GM21447 (cell line): ENCODE measurements at regions not wholly inside any gene's neighbourhood (a gene's known extent, or its start where the extent isn't known, plus 50 kb on each side); places are given as distances from the start of the nearest gene placed in this dataset.

ENCODE experiments used
- ATAC-seq: cut with Tn5 transposase; IDR thresholded peaks from one replicate; pipeline ENCODE4 v1.9.1; 2021; ENCODE audit not compliant: unreplicated experiment

DNA sequence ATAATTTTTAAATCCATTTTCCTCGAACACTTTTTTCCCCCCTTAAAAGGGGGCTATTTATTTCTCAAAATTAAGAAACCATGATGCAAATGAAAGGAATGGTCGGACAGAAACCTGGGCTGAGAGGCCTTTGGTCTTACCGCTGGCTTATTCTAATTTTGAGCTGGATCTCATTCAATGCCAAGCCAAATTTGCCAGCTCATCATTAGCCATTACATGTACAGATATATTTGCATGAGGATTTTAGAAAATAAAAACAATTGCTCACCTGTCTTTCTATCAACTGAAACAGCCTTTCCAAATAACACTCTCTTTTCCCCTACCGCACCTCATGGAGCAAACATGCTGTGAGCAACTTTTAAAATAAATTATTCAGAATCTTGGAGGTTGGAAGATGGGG lies 219.5 kb upstream of the DTNBP1 start:
- no peak for ATAC-seq

DNA sequence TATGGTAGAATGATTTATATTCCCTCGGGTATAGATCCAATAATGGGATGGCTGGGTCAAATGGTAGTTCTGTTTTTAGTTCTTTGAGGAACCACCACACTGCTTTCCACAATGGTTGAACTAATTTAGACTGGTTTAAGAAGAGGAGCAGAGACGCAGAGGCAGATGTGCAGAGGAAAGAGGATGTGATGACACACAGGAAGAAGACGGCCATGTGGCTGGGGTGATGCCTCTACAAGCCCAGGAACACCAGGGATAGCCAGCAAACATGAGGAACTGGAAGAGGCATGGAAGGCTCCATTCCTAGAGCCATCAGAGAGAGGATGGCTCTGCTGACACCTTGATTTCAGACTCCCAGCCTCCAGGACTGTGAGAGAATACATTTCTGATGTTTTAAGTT lies 218.3 kb upstream of the DTNBP1 start:
- ATAC-seq: no peak

DNA sequence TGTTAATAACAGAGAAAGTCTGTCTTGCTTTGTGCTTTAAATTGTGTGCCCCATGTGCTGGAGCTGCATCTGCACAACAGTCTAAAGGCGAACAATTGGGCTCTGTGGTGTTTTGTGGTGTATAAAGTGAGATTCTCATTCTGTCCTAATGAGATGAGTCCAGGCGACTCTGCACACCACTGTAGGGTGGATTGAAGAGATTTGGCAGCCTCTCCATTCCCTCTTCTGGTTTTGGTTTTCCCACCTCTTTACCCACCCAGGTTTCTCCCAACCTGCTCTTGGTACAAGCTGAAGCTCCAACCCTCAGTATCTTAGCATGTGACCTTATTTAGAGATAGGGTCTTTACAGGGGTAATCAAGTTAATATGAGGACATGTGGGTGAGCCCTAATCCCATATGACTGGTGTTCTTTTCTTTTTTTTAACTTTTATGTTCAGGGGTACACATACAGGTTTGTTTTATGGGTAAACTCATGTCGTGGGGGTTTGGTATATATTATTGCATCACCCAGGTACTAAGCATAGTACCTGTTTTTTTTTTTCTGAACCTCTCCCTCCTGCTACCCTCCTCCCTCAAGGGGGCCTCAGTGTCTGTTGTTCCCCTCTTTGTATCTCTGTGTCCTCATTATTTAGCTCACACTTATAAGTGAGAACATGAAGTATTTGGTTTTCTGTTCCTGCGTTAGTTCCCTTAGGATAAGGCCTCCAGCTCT lies 217.6 kb upstream of the DTNBP1 start:
- no peak for ATAC-seq

DNA sequence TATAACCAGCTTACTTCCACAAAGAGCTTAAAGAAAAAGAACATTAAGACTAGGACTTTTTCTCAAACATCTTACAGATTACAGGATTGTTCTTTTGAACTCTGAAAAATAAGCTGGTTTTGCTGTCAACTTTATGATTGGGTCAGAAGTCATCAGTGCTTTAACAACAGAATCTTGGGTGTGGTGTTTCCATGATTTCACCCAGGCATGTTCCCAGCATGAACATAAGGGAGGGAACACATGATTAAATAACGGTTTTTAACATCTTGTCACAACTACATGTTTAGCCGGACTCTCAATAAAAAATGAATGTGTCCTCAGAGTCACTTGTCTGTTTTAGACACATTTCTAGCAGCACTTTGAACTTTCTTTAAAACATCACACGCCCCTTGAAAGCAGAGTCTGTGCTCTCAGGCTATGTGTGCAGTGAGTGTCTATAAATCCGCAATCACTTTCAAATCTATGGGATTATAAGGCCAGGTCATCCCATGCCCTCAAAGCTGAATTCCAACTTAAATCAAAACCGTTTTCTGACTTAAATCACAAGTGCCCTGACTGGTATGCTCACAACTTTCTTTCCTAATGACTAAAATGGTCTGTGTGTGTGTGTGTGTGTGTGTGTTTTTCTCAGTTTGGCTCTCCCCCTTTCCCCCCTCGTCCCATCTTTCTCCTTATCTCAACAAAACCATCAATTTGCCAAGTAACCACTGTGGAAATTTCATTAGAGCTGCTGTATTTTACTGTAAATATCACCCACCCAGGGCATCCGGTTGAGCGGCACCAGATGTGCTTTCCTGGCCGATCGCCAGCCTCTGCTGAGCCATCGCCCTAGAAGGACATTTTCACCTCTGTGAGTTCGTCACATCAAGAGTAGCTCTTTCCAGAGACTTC lies 216.8 kb upstream of the DTNBP1 start:
- peak; percentile 81 for ATAC-seq

DNA sequence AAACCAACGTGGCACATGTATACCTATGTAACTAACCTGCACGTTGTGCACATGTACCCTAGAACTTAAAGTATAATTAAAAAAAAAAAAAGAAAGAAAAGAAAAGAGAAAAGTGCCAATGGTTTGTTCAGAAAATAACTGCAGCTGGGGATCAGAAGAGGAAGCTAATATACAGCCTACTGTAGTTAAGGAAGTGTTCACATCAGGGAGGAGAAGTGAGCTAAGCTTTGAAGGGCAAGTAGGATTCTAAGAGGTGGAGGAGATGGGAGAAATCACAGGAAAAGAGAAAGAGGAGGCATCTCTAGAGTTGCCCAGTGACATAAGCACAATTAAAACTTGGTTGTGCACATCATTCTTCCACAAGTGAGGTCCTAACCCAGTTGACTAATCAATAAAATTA lies 214.4 kb upstream of the DTNBP1 start:
- no peak for ATAC-seq

DNA sequence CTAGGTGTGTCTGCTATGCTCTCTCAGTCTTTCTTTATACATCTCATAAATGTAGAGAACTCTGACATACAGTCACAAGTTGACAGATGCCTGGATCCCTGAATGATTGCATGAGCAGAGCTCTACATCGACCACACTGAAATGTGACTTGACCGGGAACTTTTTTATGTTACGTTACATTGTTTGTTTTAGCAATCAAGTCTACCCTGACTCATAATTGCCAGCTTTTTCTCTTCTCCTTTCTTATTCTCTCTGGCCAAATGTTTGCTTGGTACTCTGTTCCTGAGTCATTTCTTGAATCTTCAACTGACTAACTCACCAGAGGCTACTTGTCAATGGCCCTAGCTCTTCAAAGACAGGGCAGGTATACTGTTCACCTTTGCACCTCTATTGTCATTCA lies 213.6 kb upstream of the DTNBP1 start:
- ATAC-seq: peak; percentile 53

DNA sequence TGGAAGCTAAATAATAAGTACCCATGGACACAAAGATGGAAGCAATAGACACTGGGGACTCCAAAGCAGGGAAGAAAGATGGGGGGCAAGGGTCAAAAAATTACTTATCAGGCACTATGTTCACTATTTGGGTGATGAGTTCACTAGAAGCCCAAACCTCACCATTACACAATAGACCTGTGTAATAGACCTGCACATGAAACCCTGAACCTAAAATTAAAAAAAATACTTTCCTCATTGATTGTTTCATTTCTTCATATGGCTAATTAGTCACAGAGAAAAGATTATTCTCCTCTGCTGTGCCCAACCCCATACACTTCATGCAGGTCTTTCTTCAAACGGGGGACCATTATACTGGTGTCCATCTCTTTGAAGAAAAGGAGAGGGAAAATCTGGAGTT lies 213.0 kb upstream of the DTNBP1 start:
- ATAC-seq: no peak

DNA sequence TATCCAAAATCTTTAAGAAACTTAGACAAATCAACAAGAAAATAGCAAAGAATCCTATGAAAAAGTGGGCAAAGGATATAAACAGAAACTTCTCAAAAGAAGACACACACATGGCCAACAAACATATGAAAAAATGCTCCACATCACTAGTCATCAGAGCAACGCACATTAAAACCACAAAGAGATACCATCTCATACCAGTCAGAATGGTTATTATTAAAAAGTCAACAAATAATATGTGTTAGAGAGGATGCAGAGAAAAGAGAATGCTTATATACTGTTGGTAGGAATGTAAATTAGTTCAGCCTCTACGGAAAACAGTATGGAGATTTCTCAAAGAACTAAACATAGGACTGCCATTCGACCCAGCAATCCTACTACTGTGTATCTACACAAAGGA lies 212.0 kb upstream of the DTNBP1 start:
- ATAC-seq: no peak

DNA sequence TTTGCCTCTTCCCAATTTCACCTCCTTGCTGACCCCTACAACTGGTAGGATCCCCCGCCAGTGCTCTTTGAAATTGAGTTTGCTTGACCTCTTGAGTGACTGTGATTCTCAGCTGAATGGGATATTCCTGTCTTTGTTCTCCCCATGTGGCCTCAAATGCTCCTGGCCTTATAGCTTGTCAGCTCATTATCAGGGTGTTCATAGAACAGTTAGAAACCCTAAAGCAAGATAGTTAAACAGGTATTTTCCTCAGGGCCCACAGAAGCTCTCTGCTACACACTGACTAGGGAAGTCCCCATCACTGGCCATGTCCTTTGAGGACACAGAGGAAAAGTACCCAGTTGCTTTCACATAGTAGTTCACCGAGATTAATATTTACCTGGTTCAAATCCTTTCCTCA lies 211.5 kb upstream of the DTNBP1 start:
- ATAC-seq: no peak

DNA sequence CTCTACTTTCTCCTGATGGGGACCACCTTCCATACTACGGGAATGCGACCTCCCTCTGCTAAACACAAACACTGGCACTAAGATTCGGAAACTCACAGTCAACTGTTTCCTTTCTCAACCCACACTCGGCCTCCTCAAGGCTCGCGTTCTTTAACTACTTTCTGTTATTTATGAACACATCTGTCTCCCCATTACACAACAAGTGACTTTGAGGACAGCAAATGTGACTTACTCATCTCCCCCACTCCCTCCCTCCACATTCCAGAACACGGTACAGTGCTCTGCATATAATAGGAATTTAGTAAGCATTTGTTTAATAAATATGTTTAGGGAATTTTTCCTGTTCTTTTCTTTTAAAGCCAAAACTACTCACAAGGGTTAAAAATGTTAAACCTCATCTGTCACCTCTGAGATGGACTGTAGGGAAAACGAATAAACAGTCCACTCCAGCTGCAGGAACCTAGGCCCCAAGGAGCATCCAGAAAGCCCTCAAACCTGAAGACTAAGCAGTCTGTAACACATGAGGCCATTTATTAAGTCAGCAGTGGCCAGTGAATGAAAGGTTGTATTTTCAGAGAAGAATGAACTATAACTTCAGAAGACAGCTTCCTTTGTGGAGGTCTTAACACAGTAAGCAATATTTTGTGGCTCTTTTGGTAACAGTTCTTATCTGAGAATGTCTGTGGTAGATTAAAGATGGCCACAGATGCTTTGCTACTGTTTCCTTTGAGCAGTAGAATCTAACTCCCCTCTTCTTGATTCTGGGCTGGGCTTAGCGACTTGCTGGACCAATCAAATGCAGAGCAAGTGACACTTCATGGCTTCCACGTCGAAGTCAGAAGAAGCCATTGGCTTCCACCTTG lies 209.6 kb upstream of the DTNBP1 start:
- no peak for ATAC-seq

DNA sequence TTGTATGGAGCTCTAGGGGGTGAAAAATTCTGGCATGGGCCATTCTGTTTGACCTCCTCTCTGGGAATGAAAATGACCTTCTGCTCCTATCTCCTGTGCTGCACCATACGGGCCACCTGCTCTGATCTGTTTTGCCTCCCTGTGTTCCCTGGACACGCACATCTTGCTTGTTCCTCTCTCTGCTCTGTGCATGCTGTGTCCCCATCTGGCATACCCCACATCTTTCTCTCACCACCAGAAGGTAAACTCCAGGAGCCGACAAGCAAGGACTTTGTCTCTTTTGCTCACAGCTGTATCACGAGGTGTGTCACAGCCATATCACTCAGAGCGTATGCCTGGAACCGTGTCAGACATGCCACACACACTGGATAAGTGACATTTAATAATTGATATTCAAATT lies 208.4 kb upstream of the DTNBP1 start:
- no peak for ATAC-seq

DNA sequence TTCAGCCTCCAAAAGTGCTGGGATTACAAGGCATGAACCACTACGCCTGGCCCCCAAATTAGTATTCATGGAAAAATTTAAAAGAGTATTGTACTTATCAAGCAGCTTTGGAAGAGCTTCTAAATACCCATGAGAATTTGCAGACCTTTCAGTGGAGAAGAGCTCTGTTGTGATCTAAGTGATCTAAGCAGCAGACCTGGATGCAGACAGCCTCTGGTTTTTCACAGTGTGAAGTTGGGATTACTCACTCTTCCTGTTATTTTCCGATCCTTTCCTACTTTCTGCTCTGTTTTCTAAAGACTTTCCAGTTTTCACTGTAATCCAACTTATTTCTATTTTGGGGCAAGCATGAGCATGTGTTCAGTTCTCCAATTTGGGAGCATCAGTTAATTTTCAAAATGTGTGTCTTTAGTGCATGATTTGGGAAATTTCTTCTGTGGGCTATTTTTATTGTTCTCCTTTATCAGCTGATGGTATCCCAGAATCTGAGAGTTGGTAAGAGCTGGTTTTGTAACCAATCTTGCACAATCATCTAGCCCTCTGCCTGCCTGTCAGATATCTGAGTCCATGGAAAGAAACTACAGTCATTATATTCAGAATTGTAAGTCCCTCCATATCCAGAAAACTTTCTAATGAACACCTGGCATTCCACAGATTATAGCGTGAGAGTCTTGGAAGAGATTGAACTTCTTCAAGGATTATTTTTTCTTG lies 207.7 kb upstream of the DTNBP1 start:
- ATAC-seq: no peak

DNA sequence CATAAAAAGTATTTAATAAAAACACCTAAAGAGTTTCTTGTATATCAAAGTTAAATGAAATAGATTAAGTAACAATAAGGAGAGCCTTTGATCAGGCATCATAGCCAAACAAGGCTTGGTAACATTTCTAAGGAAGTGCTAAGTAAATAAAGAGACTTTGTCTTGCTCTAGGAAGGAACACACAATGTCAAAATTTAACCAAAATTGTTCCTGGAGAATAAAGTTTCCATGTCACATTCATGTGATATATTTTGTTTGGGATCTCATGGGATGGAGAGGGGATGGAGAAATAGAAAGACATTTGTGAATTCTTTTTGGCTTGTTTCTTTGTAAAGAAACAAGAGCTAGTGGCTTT lies 201.9 kb upstream of the DTNBP1 start:
- no peak for ATAC-seq

DNA sequence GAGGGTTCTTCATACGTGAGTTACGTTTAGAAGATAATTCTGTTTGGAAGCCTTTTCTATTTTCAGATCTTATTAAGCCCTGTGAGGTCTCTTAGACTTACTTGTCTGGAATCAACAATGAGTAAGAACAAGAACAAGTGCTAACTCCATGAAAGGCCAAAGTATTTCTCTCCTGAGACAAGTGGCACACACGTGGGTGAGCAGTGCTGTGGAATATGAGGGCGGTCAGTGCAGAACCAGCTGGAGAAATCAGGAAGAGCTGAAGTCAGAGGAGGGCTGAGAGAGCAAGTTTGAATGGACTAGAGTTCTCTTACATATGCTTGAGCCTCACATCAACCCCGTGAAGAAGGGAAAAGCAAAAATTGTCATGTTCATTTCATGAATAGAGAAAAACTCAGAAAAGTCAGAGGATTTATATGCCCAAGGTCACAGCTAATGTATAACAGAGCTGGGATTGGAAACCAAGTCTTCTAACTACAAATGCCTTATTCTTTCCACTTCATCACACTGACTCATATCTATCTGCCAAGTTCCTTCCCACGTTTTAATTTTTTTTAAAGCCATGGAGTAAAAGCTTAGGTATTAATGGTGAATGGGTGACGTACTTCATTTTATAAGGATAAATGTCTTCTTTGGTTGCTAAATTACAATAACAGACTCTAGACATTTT lies 201.3 kb upstream of the DTNBP1 start:
- ATAC-seq: no peak

DNA sequence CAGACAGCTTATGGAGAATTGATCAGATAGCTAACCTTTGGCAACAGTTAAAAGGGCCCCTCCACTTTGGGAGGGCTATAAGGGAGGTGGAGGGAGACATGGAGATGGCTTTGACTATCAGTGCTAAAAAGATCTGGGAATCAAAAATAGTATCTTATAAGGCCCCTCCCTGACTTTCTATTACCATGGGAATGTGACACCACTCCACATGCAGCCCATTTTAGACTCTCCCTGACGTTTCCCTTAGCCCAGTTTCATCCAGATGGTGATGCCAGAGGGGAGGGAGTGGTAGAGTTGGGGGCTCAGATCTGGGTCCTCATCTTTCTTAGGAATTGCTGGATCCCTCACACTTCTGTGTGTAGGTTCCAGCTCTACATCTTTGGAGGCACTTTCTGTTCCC lies 200.0 kb upstream of the DTNBP1 start:
- ATAC-seq: no peak

DNA sequence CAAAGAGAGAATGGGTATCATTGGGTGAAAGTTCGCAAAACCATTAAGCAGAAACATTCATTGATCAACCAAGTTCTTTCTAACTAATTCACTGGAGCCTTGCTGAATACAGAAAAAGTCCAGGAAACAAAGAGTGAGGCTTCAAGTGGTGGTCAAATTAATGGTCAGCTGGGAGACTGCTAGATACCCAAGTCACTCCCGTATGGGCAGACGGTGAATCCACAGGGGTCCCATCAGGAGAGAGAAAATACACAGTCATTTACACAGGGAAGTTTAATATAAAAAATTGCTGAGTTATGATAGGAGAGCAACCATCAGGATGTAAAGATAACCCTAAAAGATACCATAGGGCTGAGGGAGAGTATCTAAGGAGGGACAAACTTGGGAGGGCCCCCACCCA lies 198.7 kb upstream of the DTNBP1 start:
- no peak for ATAC-seq

DNA sequence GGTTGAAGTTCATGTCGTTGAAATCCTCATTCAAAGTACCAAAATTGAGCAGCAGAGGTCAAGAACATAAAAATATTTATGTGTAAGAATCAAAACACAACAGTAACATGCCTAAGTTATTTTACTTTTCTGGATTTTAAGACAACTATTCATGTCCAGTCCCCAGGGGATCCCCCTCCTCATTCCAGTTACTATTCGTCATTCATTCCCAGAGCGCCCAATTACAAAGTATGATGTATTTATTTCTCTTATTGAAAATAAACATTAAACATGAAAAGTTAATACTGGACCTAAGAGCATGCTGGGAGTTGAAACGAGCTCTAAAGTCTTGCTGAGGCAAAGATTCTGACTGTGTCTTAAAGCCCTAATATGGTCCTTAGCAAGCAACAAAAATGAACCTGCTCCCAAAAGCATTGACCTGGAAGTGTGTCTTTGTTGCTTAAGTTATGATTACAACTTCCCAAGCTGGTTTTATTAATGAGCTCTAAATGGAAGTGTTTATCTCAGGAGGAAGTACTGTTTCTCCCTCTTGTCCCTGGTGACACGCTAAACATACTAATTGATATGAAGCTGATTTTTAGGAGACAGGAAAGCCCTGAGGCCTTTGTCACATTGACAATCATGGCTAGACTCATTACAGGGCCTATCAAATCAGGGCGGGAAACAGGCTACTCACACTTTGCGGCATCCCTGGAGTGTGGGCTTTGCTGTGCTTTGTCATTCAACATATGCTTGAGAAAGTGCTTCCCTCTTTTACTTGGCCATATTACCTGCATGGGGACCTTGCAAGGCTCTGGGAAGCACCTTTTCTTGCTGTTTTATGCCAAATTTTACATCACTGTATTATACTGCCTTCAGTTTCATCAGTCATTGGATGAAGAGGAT lies 192.2 kb upstream of the DTNBP1 start:
- no peak for ATAC-seq

DNA sequence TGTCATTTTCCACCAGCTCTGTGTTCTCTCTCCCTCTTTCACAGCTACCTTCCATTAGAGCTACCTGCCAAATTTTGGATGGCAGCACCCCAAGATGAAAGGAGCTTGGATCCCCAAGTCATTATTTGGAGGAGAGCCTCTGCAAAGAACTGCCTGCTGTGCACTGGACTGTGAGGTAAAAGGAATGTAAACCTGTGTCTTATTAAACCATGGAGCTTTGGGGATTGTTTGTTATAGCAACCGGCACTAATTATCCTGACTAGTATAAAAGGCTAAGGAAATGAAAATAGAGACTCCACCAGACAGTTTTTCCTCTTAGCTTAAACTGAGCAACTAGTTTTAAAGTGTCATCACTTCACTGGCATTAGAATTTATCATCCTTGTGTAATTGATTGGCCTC lies 191.6 kb upstream of the DTNBP1 start:
- no peak for ATAC-seq

DNA sequence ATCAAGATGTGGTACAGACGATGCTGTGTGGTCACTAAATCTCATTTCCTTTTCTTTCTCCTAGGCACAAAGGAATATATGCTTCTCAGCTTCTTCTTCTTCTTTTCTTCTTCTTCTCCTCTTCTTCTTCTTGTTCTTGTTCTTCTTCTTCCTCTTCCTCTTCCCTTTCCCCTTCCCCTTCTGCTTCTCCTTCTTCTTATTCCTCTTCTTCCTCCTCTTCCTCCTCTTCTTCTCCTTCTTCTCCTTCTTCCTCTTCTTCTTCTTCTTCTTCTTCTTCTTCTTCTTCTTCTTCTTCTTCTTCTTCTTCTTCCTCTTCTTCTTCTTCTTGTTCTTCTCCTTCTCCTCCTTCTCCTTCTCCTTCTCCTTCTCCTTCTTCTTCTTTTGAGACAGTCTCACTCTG lies 190.4 kb upstream of the DTNBP1 start:
- ATAC-seq: no peak

DNA sequence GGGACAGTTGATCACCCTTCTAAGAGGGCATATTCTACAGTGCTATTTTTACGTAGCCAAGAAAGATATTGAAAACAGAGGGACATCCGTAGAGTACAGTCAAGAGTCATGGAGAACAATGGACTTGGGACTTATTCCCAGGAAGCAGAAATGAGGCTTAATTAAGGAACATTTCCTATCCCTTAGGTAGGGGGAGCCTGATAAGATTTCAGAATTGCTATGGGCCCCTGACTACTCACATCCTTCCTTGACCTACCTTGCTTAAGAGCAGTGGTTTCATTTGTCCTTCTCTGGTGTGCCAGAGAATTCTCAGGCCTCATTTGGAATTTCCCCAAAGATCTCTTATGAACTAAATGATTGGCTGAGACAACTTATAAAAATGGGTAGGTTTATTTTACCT lies 189.5 kb upstream of the DTNBP1 start:
- no peak for ATAC-seq
